ENCODE measurements at regions not wholly inside any gene's neighbourhood (a gene's known extent, or its start where the extent isn't known, plus 50 kb on each side); places are given as distances from the start of the nearest gene placed in this dataset.

- DNase-seq (no peak), ATAC-seq (no peak)
- Histone ChIP-seq H3K9me3 (ENCODE audit: control insufficient read depth, insufficient read depth, low read length) (peaks cover 18% of the 10 kb centered on the region), H3K36me3 (ENCODE audit: control insufficient read depth, insufficient read depth, low read length) (no peaks in the 10 kb centered on the region), H3K27me3 (ENCODE audit: control insufficient read depth, insufficient read depth, low read length) (no peaks in the 10 kb centered on the region), H3K27ac (ENCODE audit: low read length) (no peak overlapping the region), H3K4me3 (ENCODE audit: low read length) (no peak overlapping the region), H3K4me1 (ENCODE audit: control insufficient read depth, insufficient read depth, low read length) (no peaks in the 10 kb centered on the region)
- WGBS (ENCODE audit: insufficient coverage) = 84% methylated on average over 5 of the region's 5 CpGs
- H3K36me3 Mint-ChIP-seq = peaks cover 14% of the 10 kb centered on the region
- H3K9me3 Mint-ChIP-seq = peaks cover 13 to 27% of the 10 kb centered on the region in 2 donors
- no peak for TF ChIP-seq CTCF (IDR thresholded peaks at IDR 0.05)
- intact Hi-C loops (cut with micrococcal nuclease) = no loop called here
- H3K27me3 Mint-ChIP-seq (ENCODE audit: low read depth in 2 of 2) = no peaks in the 10 kb centered on the region
- H3K4me3 Mint-ChIP-seq = no peak overlapping the region
- no peaks in the 10 kb centered on the region for H3K4me1 Mint-ChIP-seq
- H3K27ac Mint-ChIP-seq = no peak overlapping the region
Measured at GRCh38 chr5:21613971-21614488, 1239.1 kb downstream of the CDH12 start.

DNA sequence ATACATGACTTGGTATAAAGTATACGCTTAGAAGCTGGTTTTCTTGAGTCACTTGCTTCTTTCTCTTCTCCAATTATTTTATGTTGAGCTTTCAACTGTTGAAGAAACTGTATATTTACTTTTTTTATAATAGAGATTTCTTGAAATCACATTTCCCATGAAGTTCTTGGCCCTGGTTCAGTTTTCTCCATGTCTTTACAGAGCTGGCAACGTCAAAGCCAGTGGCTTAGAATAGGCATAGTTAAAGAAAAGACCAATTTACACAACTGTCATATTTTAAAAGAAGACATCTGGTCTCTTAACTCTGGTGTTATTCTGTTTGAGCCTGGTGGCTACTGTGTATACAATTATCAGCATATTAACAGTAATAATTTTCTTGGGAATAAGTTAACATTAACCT is 1249.3 kb downstream of the CDH12 start:
- H3K4me3 Mint-ChIP-seq = no peak overlapping the region
- H3K27me3 Mint-ChIP-seq (ENCODE audit: low read depth in 2 of 2) = no peaks in the 10 kb centered on the region
- H3K27ac ChIP-seq (ENCODE audit: low read length) = no peak overlapping the region
- ATAC-seq (no peak), DNase-seq (no peak)
- H3K9me3 ChIP-seq (ENCODE audit: control insufficient read depth, insufficient read depth, low read length) = no peaks in the 10 kb centered on the region
- no peaks in the 10 kb centered on the region for H3K4me1 ChIP-seq (ENCODE audit: control insufficient read depth, insufficient read depth, low read length)
- H3K9me3 Mint-ChIP-seq = peaks cover 7% of the 10 kb centered on the region in 2 donors
- WGBS (ENCODE audit: insufficient coverage) = no CpG with 5 or more reads among the region's 2 CpGs
- no peak for TF ChIP-seq CTCF (IDR thresholded peaks at IDR 0.05)
- intact Hi-C loops (cut with micrococcal nuclease) = no loop called here
- no peaks in the 10 kb centered on the region for H3K27me3 ChIP-seq (ENCODE audit: control insufficient read depth, insufficient read depth, low read length)
- H3K36me3 Mint-ChIP-seq = no peaks in the 10 kb centered on the region
- no peaks in the 10 kb centered on the region for H3K4me1 Mint-ChIP-seq
- no peaks in the 10 kb centered on the region for H3K36me3 ChIP-seq (ENCODE audit: control insufficient read depth, insufficient read depth, low read length)
- H3K27ac Mint-ChIP-seq = no peak overlapping the region
- no peak overlapping the region for H3K4me3 ChIP-seq (ENCODE audit: low read length)

DNA sequence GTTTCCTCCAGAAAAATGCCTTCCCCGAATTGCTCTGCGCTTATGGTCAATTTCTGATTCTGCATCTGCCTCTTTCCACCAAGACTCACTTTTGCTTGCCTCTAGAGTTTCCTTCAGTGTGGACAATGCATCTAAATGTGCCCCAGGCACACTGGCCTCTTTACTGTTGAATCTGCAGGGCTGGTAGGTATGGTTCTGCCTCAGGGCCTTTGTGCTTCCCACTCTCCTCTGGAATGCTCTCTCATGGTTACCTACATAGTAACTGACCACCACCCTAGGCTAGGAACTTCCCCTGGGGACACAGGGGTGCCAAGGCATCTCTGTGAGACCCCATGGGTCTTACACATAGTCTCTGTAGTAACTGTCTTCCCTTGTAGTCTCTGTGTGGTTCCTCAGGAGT is 1258.6 kb downstream of the CDH12 start:
- WGBS (ENCODE audit: insufficient coverage) = 85% methylated on average over 2 of the region's 2 CpGs
- no peak overlapping the region for H3K4me3 Mint-ChIP-seq
- no peaks in the 10 kb centered on the region for H3K36me3 Mint-ChIP-seq
- H3K27me3 Mint-ChIP-seq (ENCODE audit: low read depth in 2 of 2) = no peaks in the 10 kb centered on the region
- no peak overlapping the region for H3K4me3 ChIP-seq (ENCODE audit: low read length)
- intact Hi-C loops (cut with micrococcal nuclease) = no loop called here
- DNase-seq = no peak
- no peaks in the 10 kb centered on the region for H3K4me1 Mint-ChIP-seq
- TF ChIP-seq CTCF (IDR thresholded peaks at IDR 0.05) = no peak
- peaks cover 7% of the 10 kb centered on the region for H3K9me3 ChIP-seq (ENCODE audit: control insufficient read depth, insufficient read depth, low read length)
- H3K9me3 Mint-ChIP-seq = peaks cover 4 to 19% of the 10 kb centered on the region in 2 donors
- no peaks in the 10 kb centered on the region for H3K4me1 ChIP-seq (ENCODE audit: control insufficient read depth, insufficient read depth, low read length)
- H3K27ac Mint-ChIP-seq = no peak overlapping the region
- H3K27ac ChIP-seq (ENCODE audit: low read length) = no peak overlapping the region
- ATAC-seq = no peak
- no peaks in the 10 kb centered on the region for H3K36me3 ChIP-seq (ENCODE audit: control insufficient read depth, insufficient read depth, low read length)
- H3K27me3 ChIP-seq (ENCODE audit: control insufficient read depth, insufficient read depth, low read length) = no peaks in the 10 kb centered on the region

GRCh38 chr5:21593261-21593660 is 1259.9 kb downstream of the CDH12 start:
- Mint-ChIP-seq H3K36me3 (no peaks in the 10 kb centered on the region), H3K4me1 (no peaks in the 10 kb centered on the region), H3K27ac (no peak overlapping the region), H3K27me3 (ENCODE audit: low read depth in 2 of 2) (no peaks in the 10 kb centered on the region), H3K4me3 (no peak overlapping the region), H3K9me3 (peaks cover 4 to 19% of the 10 kb centered on the region in 2 donors)
- Histone ChIP-seq H3K27me3 (ENCODE audit: control insufficient read depth, insufficient read depth, low read length) (no peaks in the 10 kb centered on the region), H3K27ac (ENCODE audit: low read length) (no peak overlapping the region), H3K4me3 (ENCODE audit: low read length) (no peak overlapping the region), H3K36me3 (ENCODE audit: control insufficient read depth, insufficient read depth, low read length) (no peaks in the 10 kb centered on the region), H3K9me3 (ENCODE audit: control insufficient read depth, insufficient read depth, low read length) (peaks cover 7% of the 10 kb centered on the region), H3K4me1 (ENCODE audit: control insufficient read depth, insufficient read depth, low read length) (no peaks in the 10 kb centered on the region)
- ATAC-seq (no peak), DNase-seq (no peak)
- TF ChIP-seq CTCF (IDR thresholded peaks at IDR 0.05) = no peak
- intact Hi-C loops (cut with micrococcal nuclease) = no loop called here

Measured in natural killer cell (primary cell).